ENCODE measurements at regions not wholly inside any gene's neighbourhood (a gene's known extent, or its start where the extent isn't known, plus 50 kb on each side); places are given as distances from the start of the nearest gene placed in this dataset.

DNA sequence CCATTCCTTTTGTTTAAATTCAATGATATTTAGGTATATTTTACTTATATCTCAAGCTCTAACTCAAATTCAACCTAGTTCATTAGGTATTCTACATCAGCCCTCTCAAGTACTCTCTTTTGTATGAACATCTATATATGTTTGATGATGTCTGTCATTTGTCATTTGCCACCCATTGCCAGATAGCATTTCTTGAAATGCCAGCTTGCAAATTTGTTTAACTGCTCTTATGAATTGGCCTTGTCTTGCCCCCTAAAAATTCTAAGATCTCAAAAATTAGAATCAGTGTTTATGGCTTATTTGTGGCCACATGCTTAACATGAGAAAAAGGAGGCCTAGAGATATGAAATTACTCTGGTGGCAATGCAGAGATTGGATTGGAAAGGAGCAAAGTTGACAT is 1140.3 kb upstream of the DDX18 start:
- Histone ChIP-seq H3K4me1 (ENCODE audit: control insufficient read depth in 4 of 4, insufficient read depth in 4 of 4, low read length in 3 of 4) (no peaks in the 10 kb centered on the region), H3K27ac (ENCODE audit: low read depth in 1 of 2, low read length in 2 of 2) (no peak overlapping the region), H3K27me3 (ENCODE audit: control insufficient read depth in 4 of 4, insufficient read depth in 4 of 4, low read length in 3 of 4) (no peaks in the 10 kb centered on the region), H3K4me3 (ENCODE audit: low read depth in 1 of 3, low read length in 3 of 3) (no peak overlapping the region), H3K36me3 (ENCODE audit: control insufficient read depth in 4 of 4, insufficient read depth in 3 of 4, low read depth in 1 of 4, low read length in 3 of 4) (no peaks in the 10 kb centered on the region), H3K9me3 (ENCODE audit: control insufficient read depth in 4 of 4, low read length in 3 of 4) (no peaks in the 10 kb centered on the region), H3K9ac (ENCODE audit: low read depth in 1 of 2, low read length in 2 of 2) (no peak overlapping the region)
- no peak for DNase-seq (ENCODE audit: low spot score)
- no peak for TF ChIP-seq FOXA1 (IDR thresholded peaks at IDR 0.05)

DNA sequence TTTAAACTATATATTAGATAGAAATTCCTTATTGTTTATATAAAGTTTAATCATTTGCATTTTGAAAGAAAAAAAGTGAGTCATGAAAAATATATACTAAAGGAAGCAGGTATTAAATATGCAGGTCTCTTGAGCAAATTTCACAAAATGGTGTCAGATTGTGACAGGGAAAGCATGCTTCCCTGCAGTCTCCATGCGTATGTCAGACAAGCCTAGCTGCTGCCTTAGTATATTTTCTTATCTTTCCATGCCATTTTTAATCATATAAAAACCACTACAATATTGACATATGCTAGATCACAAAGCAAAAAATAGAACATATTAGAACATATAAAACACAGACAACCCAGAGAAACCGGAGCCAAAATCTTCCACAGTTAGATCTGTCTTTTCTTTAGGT is 1137.7 kb upstream of the DDX18 start:
- Histone ChIP-seq H3K36me3 (ENCODE audit: control insufficient read depth in 4 of 4, insufficient read depth in 3 of 4, low read depth in 1 of 4, low read length in 3 of 4) (no peaks in the 10 kb centered on the region), H3K9ac (ENCODE audit: low read depth in 1 of 2, low read length in 2 of 2) (no peak overlapping the region), H3K27ac (ENCODE audit: low read depth in 1 of 2, low read length in 2 of 2) (no peak overlapping the region), H3K9me3 (ENCODE audit: control insufficient read depth in 4 of 4, low read length in 3 of 4) (no peaks in the 10 kb centered on the region), H3K4me3 (ENCODE audit: low read depth in 1 of 3, low read length in 3 of 3) (no peak overlapping the region), H3K27me3 (ENCODE audit: control insufficient read depth in 4 of 4, insufficient read depth in 4 of 4, low read length in 3 of 4) (no peaks in the 10 kb centered on the region), H3K4me1 (ENCODE audit: control insufficient read depth in 4 of 4, insufficient read depth in 4 of 4, low read length in 3 of 4) (no peaks in the 10 kb centered on the region)
- no peak for TF ChIP-seq HNF4G (IDR thresholded peaks at IDR 0.05)
- no peak for TF ChIP-seq NR2F2 (IDR thresholded peaks at IDR 0.05)
- TF ChIP-seq HNF4A (conservative IDR thresholded peaks at IDR 0.05) = no peak
- TF ChIP-seq, protein P1, sequence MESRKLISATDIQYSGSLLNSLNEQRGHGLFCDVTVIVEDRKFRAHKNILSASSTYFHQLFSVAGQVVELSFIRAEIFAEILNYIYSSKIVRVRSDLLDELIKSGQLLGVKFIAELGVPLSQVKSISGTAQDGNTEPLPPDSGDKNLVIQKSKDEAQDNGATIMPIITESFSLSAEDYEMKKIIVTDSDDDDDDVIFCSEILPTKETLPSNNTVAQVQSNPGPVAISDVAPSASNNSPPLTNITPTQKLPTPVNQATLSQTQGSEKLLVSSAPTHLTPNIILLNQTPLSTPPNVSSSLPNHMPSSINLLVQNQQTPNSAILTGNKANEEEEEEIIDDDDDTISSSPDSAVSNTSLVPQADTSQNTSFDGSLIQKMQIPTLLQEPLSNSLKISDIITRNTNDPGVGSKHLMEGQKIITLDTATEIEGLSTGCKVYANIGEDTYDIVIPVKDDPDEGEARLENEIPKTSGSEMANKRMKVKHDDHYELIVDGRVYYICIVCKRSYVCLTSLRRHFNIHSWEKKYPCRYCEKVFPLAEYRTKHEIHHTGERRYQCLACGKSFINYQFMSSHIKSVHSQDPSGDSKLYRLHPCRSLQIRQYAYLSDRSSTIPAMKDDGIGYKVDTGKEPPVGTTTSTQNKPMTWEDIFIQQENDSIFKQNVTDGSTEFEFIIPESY (IDR thresholded peaks at IDR 0.05) = no peak
- TF ChIP-seq YY1 (IDR thresholded peaks at IDR 0.05) = no peak
- TF ChIP-seq FOXA1 (IDR thresholded peaks at IDR 0.05) = no peak
- no peak for TF ChIP-seq FOXA2 (IDR thresholded peaks at IDR 0.05)
- TF ChIP-seq, protein P2, sequence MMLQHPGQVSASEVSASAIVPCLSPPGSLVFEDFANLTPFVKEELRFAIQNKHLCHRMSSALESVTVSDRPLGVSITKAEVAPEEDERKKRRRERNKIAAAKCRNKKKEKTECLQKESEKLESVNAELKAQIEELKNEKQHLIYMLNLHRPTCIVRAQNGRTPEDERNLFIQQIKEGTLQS (IDR thresholded peaks at IDR 0.05) = no peak
- TF ChIP-seq CTCF (IDR thresholded peaks at IDR 0.05; ENCODE audit: low read depth, low read length, missing input control) = no peak
- no peak for TF ChIP-seq RAD21 (IDR thresholded peaks at IDR 0.05)
- no peak for TF ChIP-seq TAF1 (conservative IDR thresholded peaks at IDR 0.05)
- no peak for TF ChIP-seq GABPA (IDR thresholded peaks at IDR 0.05 in 1 of 2, conservative IDR thresholded peaks at IDR 0.05 in 1 of 2)
- TF ChIP-seq RXRA (IDR thresholded peaks at IDR 0.05) = no peak
- TF ChIP-seq EGR1 (IDR thresholded peaks at IDR 0.05; ENCODE audit: low read depth in 2 of 2) = no peak
- no peak for DNase-seq (ENCODE audit: low spot score)
- WGBS = 83% methylated on average over 2 of the region's 2 CpGs

GRCh38 chr2:116680256-116680936 is 1134.1 kb upstream of the DDX18 start:
- Histone ChIP-seq H3K36me3 (ENCODE audit: control insufficient read depth in 4 of 4, insufficient read depth in 3 of 4, low read depth in 1 of 4, low read length in 3 of 4) (no peaks in the 10 kb centered on the region), H3K27me3 (ENCODE audit: control insufficient read depth in 4 of 4, insufficient read depth in 4 of 4, low read length in 3 of 4) (no peaks in the 10 kb centered on the region)

More at GRCh38 chr2:116680256-116680936, 1134.1 kb upstream of the DDX18 start:
- no peak overlapping the region for H3K9ac ChIP-seq (ENCODE audit: low read depth in 1 of 2, low read length in 2 of 2)
- DNase-seq (ENCODE audit: low spot score) = no peak
- no peak for TF ChIP-seq RXRA (IDR thresholded peaks at IDR 0.05)
- no peak for TF ChIP-seq NR2F2 (IDR thresholded peaks at IDR 0.05)
- TF ChIP-seq CTCF (IDR thresholded peaks at IDR 0.05; ENCODE audit: low read depth, low read length, missing input control) = no peak
- no peak for TF ChIP-seq EGR1 (IDR thresholded peaks at IDR 0.05; ENCODE audit: low read depth in 2 of 2)
- no peak for TF ChIP-seq GABPA (IDR thresholded peaks at IDR 0.05 in 1 of 2, conservative IDR thresholded peaks at IDR 0.05 in 1 of 2)
- TF ChIP-seq, protein P2 (IDR thresholded peaks at IDR 0.05) = no peak
- TF ChIP-seq, protein P1 (IDR thresholded peaks at IDR 0.05) = no peak
- no peak for TF ChIP-seq FOXA2 (IDR thresholded peaks at IDR 0.05)
- TF ChIP-seq TAF1 (conservative IDR thresholded peaks at IDR 0.05) = no peak
- no peak overlapping the region for H3K27ac ChIP-seq (ENCODE audit: low read depth in 1 of 2, low read length in 2 of 2)
- H3K4me1 ChIP-seq (ENCODE audit: control insufficient read depth in 4 of 4, insufficient read depth in 4 of 4, low read length in 3 of 4) = no peaks in the 10 kb centered on the region
- no peak overlapping the region for H3K4me3 ChIP-seq (ENCODE audit: low read depth in 1 of 3, low read length in 3 of 3)
- no peaks in the 10 kb centered on the region for H3K9me3 ChIP-seq (ENCODE audit: control insufficient read depth in 4 of 4, low read length in 3 of 4)

Data from liver (tissue), 8 donors.